ENCODE measurements at regions not wholly inside any gene's neighbourhood (a gene's known extent, or its start where the extent isn't known, plus 50 kb on each side); places are given as distances from the start of the nearest gene placed in this dataset.
"Not testable (repeated sequence)": the region's sequence is repeated elsewhere in the genome, so short reads cannot be mapped to it uniquely, and the experiment has no call there.

- no peak for DNase-seq
Observed at GRCh38 chr13:53415135-53415534, 386.5 kb downstream of the OLFM4 start.

GRCh38 chr13:53417601-53418000, 389.0 kb downstream of the OLFM4 start:
- no peak for DNase-seq

- DNase-seq: no peak
Observed at GRCh38 chr13:53422415-53422814, 393.8 kb downstream of the OLFM4 start.

GRCh38 chr13:53436396-53436795, 407.8 kb downstream of the OLFM4 start:
- no peak for DNase-seq

- DNase-seq: no peak
Observed at GRCh38 chr13:53439439-53440225, 411.0 kb downstream of the OLFM4 start.

GRCh38 chr13:53442979-53443378, 414.4 kb downstream of the OLFM4 start:
- DNase-seq: no peak

GRCh38 chr13:53445686-53446085, 417.1 kb downstream of the OLFM4 start:
- DNase-seq: no peak

GRCh38 chr13:53447456-53447855, 418.8 kb downstream of the OLFM4 start:
- no peak for DNase-seq

GRCh38 chr13:53447863-53448262, 419.2 kb downstream of the OLFM4 start:
- DNase-seq: no peak

- not testable (repeated sequence) for DNase-seq
Observed at GRCh38 chr13:53452263-53452808, 423.7 kb downstream of the OLFM4 start.

GRCh38 chr13:53460796-53461195, 432.2 kb downstream of the OLFM4 start:
- no peak for DNase-seq

- no peak for DNase-seq
Observed at GRCh38 chr13:53463106-53463505, 434.5 kb downstream of the OLFM4 start.

- no peak for DNase-seq
Observed at GRCh38 chr13:53466576-53466975, 438.0 kb downstream of the OLFM4 start.

GRCh38 chr13:53473397-53473796, 444.8 kb downstream of the OLFM4 start:
- no peak for DNase-seq

- DNase-seq: no peak
Observed at GRCh38 chr13:53474878-53475277, 446.3 kb downstream of the OLFM4 start.

GRCh38 chr13:53490752-53491151, 462.1 kb downstream of the OLFM4 start:
- DNase-seq: no peak

GRCh38 chr13:53494406-53494805, 465.8 kb downstream of the OLFM4 start:
- no peak for DNase-seq

GRCh38 chr13:53499576-53500133, 471.0 kb downstream of the OLFM4 start:
- DNase-seq: no peak

GRCh38 chr13:53501387-53501786, 472.8 kb downstream of the OLFM4 start:
- no peak for DNase-seq

GRCh38 chr13:53507741-53508140, 479.1 kb downstream of the OLFM4 start:
- no peak for DNase-seq

- no peak for DNase-seq
Observed at GRCh38 chr13:53512635-53513034, 484.0 kb downstream of the OLFM4 start.

- DNase-seq: no peak
Observed at GRCh38 chr13:53513226-53513625, 484.6 kb downstream of the OLFM4 start.

GRCh38 chr13:53520132-53520531, 491.5 kb downstream of the OLFM4 start:
- DNase-seq: no peak

GRCh38 chr13:53522034-53522433, 493.4 kb downstream of the OLFM4 start:
- no peak for DNase-seq

GRCh38 chr13:53537586-53537985, 509.0 kb downstream of the OLFM4 start:
- DNase-seq: no peak

Measured in suppressor macrophage treated with lipopolysaccharide for 4 hours (primary cell).